ENCODE measurements at regions not wholly inside any gene's neighbourhood (a gene's known extent, or its start where the extent isn't known, plus 50 kb on each side); places are given as distances from the start of the nearest gene placed in this dataset.

GRCh38 chr7:79531905-79532664 is 78.6 kb upstream of the MAGI2 start:
- Mint-ChIP-seq H3K4me3 (no peak overlapping the region), H3K4me1 (no peaks in the 10 kb centered on the region), H3K27ac (no peak overlapping the region), H3K27me3 (no peaks in the 10 kb centered on the region), H3K9me3 (ENCODE audit: insufficient read depth) (no peaks in the 10 kb centered on the region)
- no peak overlapping the region for H3K9ac ChIP-seq (ENCODE audit: low read length)
- H3K79me2 ChIP-seq (ENCODE audit: control insufficient read depth, insufficient read depth, low read length) = no peaks in the 10 kb centered on the region
- intact Hi-C loops (cut with micrococcal nuclease) = no loop called here
- CTCF ChIA-PET = no interaction called here
- H3K4me3 ChIP-seq (ENCODE audit: control extremely low read depth in 1 of 5, extremely low read depth in 1 of 5, insufficient read depth in 1 of 5, low read depth in 2 of 5, low read length in 4 of 5) = no peak overlapping the region
- WGBS (ENCODE audit: insufficient coverage) = 58% methylated on average over 2 of the region's 4 CpGs
- DNase-seq (no peak), ATAC-seq (ENCODE audit: low read depth) (no peak)
- TF ChIP-seq, protein P1, sequence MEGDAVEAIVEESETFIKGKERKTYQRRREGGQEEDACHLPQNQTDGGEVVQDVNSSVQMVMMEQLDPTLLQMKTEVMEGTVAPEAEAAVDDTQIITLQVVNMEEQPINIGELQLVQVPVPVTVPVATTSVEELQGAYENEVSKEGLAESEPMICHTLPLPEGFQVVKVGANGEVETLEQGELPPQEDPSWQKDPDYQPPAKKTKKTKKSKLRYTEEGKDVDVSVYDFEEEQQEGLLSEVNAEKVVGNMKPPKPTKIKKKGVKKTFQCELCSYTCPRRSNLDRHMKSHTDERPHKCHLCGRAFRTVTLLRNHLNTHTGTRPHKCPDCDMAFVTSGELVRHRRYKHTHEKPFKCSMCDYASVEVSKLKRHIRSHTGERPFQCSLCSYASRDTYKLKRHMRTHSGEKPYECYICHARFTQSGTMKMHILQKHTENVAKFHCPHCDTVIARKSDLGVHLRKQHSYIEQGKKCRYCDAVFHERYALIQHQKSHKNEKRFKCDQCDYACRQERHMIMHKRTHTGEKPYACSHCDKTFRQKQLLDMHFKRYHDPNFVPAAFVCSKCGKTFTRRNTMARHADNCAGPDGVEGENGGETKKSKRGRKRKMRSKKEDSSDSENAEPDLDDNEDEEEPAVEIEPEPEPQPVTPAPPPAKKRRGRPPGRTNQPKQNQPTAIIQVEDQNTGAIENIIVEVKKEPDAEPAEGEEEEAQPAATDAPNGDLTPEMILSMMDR (IDR thresholded peaks at IDR 0.05) = no peak
- TF ChIP-seq EZH2 (IDR thresholded peaks at IDR 0.05; ENCODE audit: borderline replicate concordance, insufficient read depth, low read depth, low read length, poor library complexity, severe bottlenecking) = no peak
- H4K20me1 ChIP-seq (ENCODE audit: control insufficient read depth, insufficient read depth, low read length, poor library complexity, severe bottlenecking) = no peaks in the 10 kb centered on the region
- no peaks in the 10 kb centered on the region for H3K27me3 ChIP-seq (replicated peaks in 1 of 4; ENCODE audit: control extremely low read depth in 1 of 4, control insufficient read depth in 3 of 4, insufficient read depth in 4 of 4, low read length in 3 of 4)
- no peaks in the 10 kb centered on the region for H3K9me3 ChIP-seq (ENCODE audit: control extremely low read depth in 1 of 3, control insufficient read depth in 2 of 3, insufficient read depth in 1 of 3, low read length in 2 of 3)
- H2AFZ ChIP-seq (ENCODE audit: insufficient read depth, low read depth, low read length, poor library complexity, severe bottlenecking) = no peak overlapping the region
- H3K27ac ChIP-seq (ENCODE audit: low read length in 2 of 2) = no peak overlapping the region
- H3K4me2 ChIP-seq (replicated peaks; ENCODE audit: low read depth, low read length, poor library complexity, severe bottlenecking) = no peak overlapping the region
- POLR2A ChIA-PET = no interaction called here
- H3K4me1 ChIP-seq (ENCODE audit: control insufficient read depth in 2 of 2, insufficient read depth in 2 of 2, low read length in 2 of 2) = no peaks in the 10 kb centered on the region
- no peaks in the 10 kb centered on the region for H3K36me3 ChIP-seq (replicated peaks in 1 of 2; ENCODE audit: control extremely low read depth in 1 of 2, control insufficient read depth in 1 of 2, extremely low read depth in 1 of 2, insufficient read depth in 2 of 2, low read length in 1 of 2)

DNA sequence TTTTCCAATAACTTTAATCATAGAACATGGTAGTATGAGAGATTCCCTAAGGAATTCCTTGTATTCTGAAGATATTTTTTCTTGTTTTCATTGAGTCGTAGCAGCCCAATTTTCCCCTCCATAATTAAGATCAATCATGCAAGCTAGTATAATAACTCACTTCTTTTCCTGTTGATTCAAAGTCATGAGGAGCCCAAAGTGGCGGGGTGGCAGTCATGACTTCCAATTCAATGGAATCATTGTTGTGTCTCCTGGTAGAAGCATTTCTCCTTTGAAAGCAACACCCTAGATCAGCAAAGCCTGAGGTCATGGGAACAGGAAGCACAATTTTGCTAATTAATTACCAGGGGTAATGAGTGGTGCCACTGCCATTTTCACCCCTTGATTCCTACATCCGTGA is 77.6 kb upstream of the MAGI2 start:
- no peak overlapping the region for H3K27ac Mint-ChIP-seq
- H3K9ac ChIP-seq (ENCODE audit: low read length) = no peak overlapping the region
- no peaks in the 10 kb centered on the region for H3K27me3 ChIP-seq (replicated peaks in 1 of 4; ENCODE audit: control extremely low read depth in 1 of 4, control insufficient read depth in 3 of 4, insufficient read depth in 4 of 4, low read length in 3 of 4)
- no peaks in the 10 kb centered on the region for H4K20me1 ChIP-seq (ENCODE audit: control insufficient read depth, insufficient read depth, low read length, poor library complexity, severe bottlenecking)
- H3K79me2 ChIP-seq (ENCODE audit: control insufficient read depth, insufficient read depth, low read length) = no peaks in the 10 kb centered on the region
- H3K4me1 Mint-ChIP-seq = no peaks in the 10 kb centered on the region
- CTCF ChIA-PET = no interaction called here
- no peaks in the 10 kb centered on the region for H3K36me3 ChIP-seq (replicated peaks in 1 of 2; ENCODE audit: control extremely low read depth in 1 of 2, control insufficient read depth in 1 of 2, extremely low read depth in 1 of 2, insufficient read depth in 2 of 2, low read length in 1 of 2)
- TF ChIP-seq, protein P1 (IDR thresholded peaks at IDR 0.05) = no peak
- TF ChIP-seq EZH2 (IDR thresholded peaks at IDR 0.05; ENCODE audit: borderline replicate concordance, insufficient read depth, low read depth, low read length, poor library complexity, severe bottlenecking) = no peak
- H3K9me3 ChIP-seq (ENCODE audit: control extremely low read depth in 1 of 3, control insufficient read depth in 2 of 3, insufficient read depth in 1 of 3, low read length in 2 of 3) = no peaks in the 10 kb centered on the region
- no peaks in the 10 kb centered on the region for H3K4me1 ChIP-seq (ENCODE audit: control insufficient read depth in 2 of 2, insufficient read depth in 2 of 2, low read length in 2 of 2)
- H3K4me3 ChIP-seq (ENCODE audit: control extremely low read depth in 1 of 5, extremely low read depth in 1 of 5, insufficient read depth in 1 of 5, low read depth in 2 of 5, low read length in 4 of 5) = no peak overlapping the region
- no peak overlapping the region for H3K27ac ChIP-seq (ENCODE audit: low read length in 2 of 2)
- H3K27me3 Mint-ChIP-seq = no peaks in the 10 kb centered on the region
- ATAC-seq (ENCODE audit: low read depth) = no peak
- no peak for DNase-seq
- no peaks in the 10 kb centered on the region for H3K9me3 Mint-ChIP-seq (ENCODE audit: insufficient read depth)
- intact Hi-C loops (cut with micrococcal nuclease) = no loop called here
- H3K4me2 ChIP-seq (replicated peaks; ENCODE audit: low read depth, low read length, poor library complexity, severe bottlenecking) = no peak overlapping the region
- POLR2A ChIA-PET = no interaction called here
- no peak overlapping the region for H2AFZ ChIP-seq (ENCODE audit: insufficient read depth, low read depth, low read length, poor library complexity, severe bottlenecking)
- no CpG with 5 or more reads among the region's 3 CpGs for WGBS (ENCODE audit: insufficient coverage)
- H3K4me3 Mint-ChIP-seq = no peak overlapping the region

All from B cell (primary cell).